ENCODE measurements at regions not wholly inside any gene's neighbourhood (a gene's known extent, or its start where the extent isn't known, plus 50 kb on each side); places are given as distances from the start of the nearest gene placed in this dataset.

DNA sequence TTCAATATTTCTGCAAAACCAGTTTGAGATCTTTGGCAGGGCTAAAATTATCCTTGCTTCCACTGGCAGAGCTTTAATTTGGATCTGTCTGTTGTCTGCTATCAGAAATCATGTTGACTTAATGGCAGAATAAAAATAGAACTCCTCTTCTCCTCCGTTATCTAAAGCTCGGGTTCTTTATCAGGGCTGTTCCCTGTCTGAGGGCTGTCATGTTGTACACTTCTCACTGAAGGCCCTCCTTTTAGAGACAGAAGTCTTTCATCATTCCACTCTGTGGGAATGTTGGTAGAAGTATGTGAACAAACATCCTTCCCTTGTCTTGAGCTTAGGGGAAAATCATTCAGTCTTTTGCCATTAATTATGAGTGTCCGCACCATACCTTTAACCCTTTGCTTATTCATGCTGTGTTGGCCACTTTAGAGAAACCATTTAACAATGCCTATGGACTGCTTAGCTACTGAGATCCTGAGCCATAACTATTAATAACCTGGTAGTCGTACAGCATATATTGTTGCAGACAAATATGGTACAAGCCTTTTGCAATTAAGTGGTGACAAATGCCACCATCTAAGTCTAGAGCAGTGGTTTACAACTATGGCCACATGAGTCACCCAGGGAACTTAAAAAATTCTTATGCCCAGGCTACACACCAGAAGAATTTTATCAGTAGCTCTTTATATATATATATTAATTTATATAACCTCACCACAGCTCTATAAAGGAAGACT lies 226.0 kb upstream of the TPM1 start:
- peak in 3 of 4 donors; percentile 23 to 33 (median 27) for ATAC-seq
- Histone ChIP-seq H3K36me3 (no peaks in the 10 kb centered on the region), H3K27ac (no peak overlapping the region), H3K27me3 (no peaks in the 10 kb centered on the region), H3K4me1 (peaks cover 0 to 20% (median 8%) of the 10 kb centered on the region in 4 donors), H3K4me3 (no peak overlapping the region), H3K9me3 (no peaks in the 10 kb centered on the region)
- WGBS (ENCODE audit: insufficient coverage, low coverage, low lambda C conversion rate, missing lambda C conversion rate), result 54% methylated on average over 4 of the region's 4 CpGs
- intact Hi-C loops (cut with DNase I), result no loop called here
- TF ChIP-seq, protein P1, sequence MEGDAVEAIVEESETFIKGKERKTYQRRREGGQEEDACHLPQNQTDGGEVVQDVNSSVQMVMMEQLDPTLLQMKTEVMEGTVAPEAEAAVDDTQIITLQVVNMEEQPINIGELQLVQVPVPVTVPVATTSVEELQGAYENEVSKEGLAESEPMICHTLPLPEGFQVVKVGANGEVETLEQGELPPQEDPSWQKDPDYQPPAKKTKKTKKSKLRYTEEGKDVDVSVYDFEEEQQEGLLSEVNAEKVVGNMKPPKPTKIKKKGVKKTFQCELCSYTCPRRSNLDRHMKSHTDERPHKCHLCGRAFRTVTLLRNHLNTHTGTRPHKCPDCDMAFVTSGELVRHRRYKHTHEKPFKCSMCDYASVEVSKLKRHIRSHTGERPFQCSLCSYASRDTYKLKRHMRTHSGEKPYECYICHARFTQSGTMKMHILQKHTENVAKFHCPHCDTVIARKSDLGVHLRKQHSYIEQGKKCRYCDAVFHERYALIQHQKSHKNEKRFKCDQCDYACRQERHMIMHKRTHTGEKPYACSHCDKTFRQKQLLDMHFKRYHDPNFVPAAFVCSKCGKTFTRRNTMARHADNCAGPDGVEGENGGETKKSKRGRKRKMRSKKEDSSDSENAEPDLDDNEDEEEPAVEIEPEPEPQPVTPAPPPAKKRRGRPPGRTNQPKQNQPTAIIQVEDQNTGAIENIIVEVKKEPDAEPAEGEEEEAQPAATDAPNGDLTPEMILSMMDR (IDR thresholded peaks at IDR 0.05), result no peak
- TF ChIP-seq POLR2A (IDR thresholded peaks at IDR 0.05), result no peak
- DNase-seq, result no peak

GRCh38 chr15:62818691-62819090 lies 223.9 kb upstream of the TPM1 start:
- ATAC-seq (no peak), DNase-seq (no peak)
- Histone ChIP-seq H3K4me3 (no peak overlapping the region), H3K36me3 (no peaks in the 10 kb centered on the region), H3K27ac (no peak overlapping the region), H3K4me1 (peaks cover 0 to 24% (median 14%) of the 10 kb centered on the region in 4 donors), H3K9me3 (no peaks in the 10 kb centered on the region), H3K27me3 (no peaks in the 10 kb centered on the region)
- 100% methylated on average over 1 of the region's 1 CpG for WGBS (ENCODE audit: insufficient coverage, low coverage, low lambda C conversion rate, missing lambda C conversion rate)
- TF ChIP-seq, protein P1 (IDR thresholded peaks at IDR 0.05), result no peak
- TF ChIP-seq POLR2A (IDR thresholded peaks at IDR 0.05), result no peak
- intact Hi-C loops (cut with DNase I), result no loop called here

GRCh38 chr15:62821384-62822131 lies 221.0 kb upstream of the TPM1 start:
- DNase-seq (peak in 1 of 3 donors; percentile 79), ATAC-seq (peak; percentile 90 to 93 (median 92))
- H3K4me3 ChIP-seq, result no peak overlapping the region
- H3K27ac ChIP-seq, result peak overlapping the region; percentile 71 to 81 (median 78)
- peaks cover 0 to 23% (median 11%) of the 10 kb centered on the region in 4 donors for H3K4me1 ChIP-seq
- no peaks in the 10 kb centered on the region for H3K36me3 ChIP-seq
- 32% methylated on average over 10 of the region's 10 CpGs for WGBS (ENCODE audit: insufficient coverage, low coverage, low lambda C conversion rate, missing lambda C conversion rate)
- intact Hi-C loops (cut with DNase I), result no loop called here
- H3K27me3 ChIP-seq, result no peaks in the 10 kb centered on the region
- peak; percentile 59 for TF ChIP-seq POLR2A (IDR thresholded peaks at IDR 0.05)
- TF ChIP-seq, protein P1 (IDR thresholded peaks at IDR 0.05), result no peak
- no peaks in the 10 kb centered on the region for H3K9me3 ChIP-seq

DNA sequence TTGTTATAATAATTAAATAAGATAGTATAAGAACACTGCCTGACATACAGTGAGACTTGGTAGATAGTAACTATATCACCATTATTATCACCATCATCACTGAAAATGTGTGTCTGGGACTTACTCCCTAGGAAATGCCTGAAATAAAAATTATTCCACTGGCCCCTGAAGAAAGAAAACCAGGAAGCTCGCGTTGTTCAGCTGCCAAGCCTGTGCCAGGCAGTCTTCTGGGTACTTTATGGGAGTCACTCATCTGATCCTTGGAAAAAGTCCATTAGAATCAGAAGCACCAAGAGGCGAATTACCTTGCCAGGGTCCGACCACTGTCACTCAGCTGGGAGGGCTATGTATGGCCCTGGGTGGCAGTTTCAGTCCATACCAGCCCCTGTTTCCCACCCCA lies 220.3 kb upstream of the TPM1 start:
- no peak overlapping the region for H3K4me3 ChIP-seq
- 30% methylated on average over 3 of the region's 4 CpGs for WGBS (ENCODE audit: insufficient coverage, low coverage, low lambda C conversion rate, missing lambda C conversion rate)
- H3K27ac ChIP-seq, result peak overlapping the region; percentile 69 to 81 (median 78)
- no peaks in the 10 kb centered on the region for H3K9me3 ChIP-seq
- intact Hi-C loops (cut with DNase I), result no loop called here
- H3K27me3 ChIP-seq, result no peaks in the 10 kb centered on the region
- ATAC-seq, result peak in 3 of 4 donors; percentile 13 to 48 (median 40)
- no peak for DNase-seq
- no peaks in the 10 kb centered on the region for H3K36me3 ChIP-seq
- TF ChIP-seq POLR2A (IDR thresholded peaks at IDR 0.05), result no peak
- TF ChIP-seq, protein P1 (IDR thresholded peaks at IDR 0.05), result no peak
- H3K4me1 ChIP-seq, result peaks cover 0 to 23% (median 11%) of the 10 kb centered on the region in 4 donors
